ENCODE measurements at regions not wholly inside any gene's neighbourhood (a gene's known extent, or its start where the extent isn't known, plus 50 kb on each side); places are given as distances from the start of the nearest gene placed in this dataset.

GRCh38 chr1:59156526-59157199 is 140.2 kb upstream of the FGGY start:
- peak; percentile 71 for DNase-seq

- no peak for DNase-seq
These were observed 138.6 kb upstream of the FGGY start for GRCh38 chr1:59158321-59158720.

GRCh38 chr1:59159557-59160203 is 137.2 kb upstream of the FGGY start:
- DNase-seq: no peak

GRCh38 chr1:59161136-59161535 is 135.8 kb upstream of the FGGY start:
- DNase-seq: no peak

- no peak for DNase-seq
These were observed 134.2 kb upstream of the FGGY start for GRCh38 chr1:59162665-59163064.

GRCh38 chr1:59163268-59164092 is 133.4 kb upstream of the FGGY start:
- DNase-seq: peak; percentile 42

- no peak for DNase-seq
These were observed 132.5 kb upstream of the FGGY start for GRCh38 chr1:59164371-59164770.

- DNase-seq: no peak
These were observed 131.5 kb upstream of the FGGY start for GRCh38 chr1:59165353-59165752.

GRCh38 chr1:59169703-59170102 is 127.2 kb upstream of the FGGY start:
- DNase-seq: no peak

- DNase-seq: no peak
These were observed 126.2 kb upstream of the FGGY start for GRCh38 chr1:59170659-59171058.

GRCh38 chr1:59171788-59172187 is 125.1 kb upstream of the FGGY start:
- no peak for DNase-seq

GRCh38 chr1:59172693-59173092 is 124.2 kb upstream of the FGGY start:
- no peak for DNase-seq

- DNase-seq: peak; percentile 88
These were observed 123.2 kb upstream of the FGGY start for GRCh38 chr1:59173721-59174120.

- no peak for DNase-seq
These were observed 120.4 kb upstream of the FGGY start for GRCh38 chr1:59176471-59176870.

GRCh38 chr1:59177756-59178155 is 119.1 kb upstream of the FGGY start:
- no peak for DNase-seq

GRCh38 chr1:59178339-59179187 is 118.3 kb upstream of the FGGY start:
- peak; percentile 34 for DNase-seq

GRCh38 chr1:59179673-59180072 is 117.2 kb upstream of the FGGY start:
- peak; percentile 22 for DNase-seq

- DNase-seq: no peak
These were observed 116.2 kb upstream of the FGGY start for GRCh38 chr1:59180735-59181134.

- no peak for DNase-seq
These were observed 113.1 kb upstream of the FGGY start for GRCh38 chr1:59183749-59184317.

GRCh38 chr1:59184365-59184905 is 112.5 kb upstream of the FGGY start:
- no peak for DNase-seq

GRCh38 chr1:59185163-59185860 is 111.6 kb upstream of the FGGY start:
- DNase-seq: no peak

- DNase-seq: peak; percentile 89
These were observed 110.2 kb upstream of the FGGY start for GRCh38 chr1:59186656-59187055.

Data from EL (cell line).